ENCODE measurements at regions not wholly inside any gene's neighbourhood (a gene's known extent, or its start where the extent isn't known, plus 50 kb on each side); places are given as distances from the start of the nearest gene placed in this dataset.

DNA sequence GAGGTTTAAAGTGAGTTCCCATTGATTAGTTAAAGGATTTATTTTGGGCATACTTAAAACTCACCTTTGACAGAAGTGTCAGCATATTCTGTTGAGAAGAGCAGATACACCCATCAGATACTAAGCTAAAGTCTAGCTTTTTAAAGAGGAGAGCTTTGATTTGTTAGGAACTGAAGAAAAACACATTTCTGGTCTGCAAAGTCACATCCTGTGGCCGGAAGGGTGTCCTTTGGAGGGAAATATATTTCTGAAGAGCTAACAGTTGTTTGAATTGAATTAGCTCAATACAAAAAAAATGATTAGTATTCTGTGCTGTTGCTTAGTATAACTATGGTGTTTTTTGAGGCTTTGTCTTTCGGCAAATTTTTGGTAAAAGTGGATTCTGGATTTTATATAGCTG is 302.7 kb downstream of the RFPL4B start:
- no peak overlapping the region for H3K4me3 ChIP-seq (replicated peaks in 1 of 2; ENCODE audit: low read depth in 1 of 2, low read length in 2 of 2)
- H3K27me3 ChIP-seq (ENCODE audit: insufficient read depth, low read length), result no peaks in the 10 kb centered on the region
- no peak for ATAC-seq
- POLR2A ChIA-PET, result no interaction called here
- no peak overlapping the region for H3K27ac ChIP-seq (ENCODE audit: low read depth, low read length)
- H3K36me3 ChIP-seq (ENCODE audit: control insufficient read depth in 1 of 2, insufficient read depth in 2 of 2, low read length in 2 of 2), result no peaks in the 10 kb centered on the region
- no peak overlapping the region for H3K4me2 ChIP-seq (ENCODE audit: low read length)
- H3K79me2 ChIP-seq (ENCODE audit: insufficient read depth, low read length), result no peaks in the 10 kb centered on the region
- CTCF ChIA-PET, result no interaction called here
- intact Hi-C loops (cut with micrococcal nuclease), result no loop called here
- no TSS peak for BruUV-seq (replicated peaks)
- no peak overlapping the region for H2AFZ ChIP-seq (ENCODE audit: low read depth, low read length, poor library complexity, severe bottlenecking)
- RAD21 ChIA-PET (ENCODE audit: low non-redundant PET in 1 of 2, low total read pairs in 2 of 2, uncharacterized antibody in 2 of 2, unreplicated experiment in 2 of 2), result no interaction called here
- H3K9me3 ChIP-seq (ENCODE audit: control insufficient read depth in 1 of 2, insufficient read depth in 1 of 2, low read depth in 1 of 2, low read length in 2 of 2), result no peaks in the 10 kb centered on the region
- DNase-seq (ENCODE audit: low read depth, low spot score), result no peak
- TF ChIP-seq POLR2AphosphoS5 (IDR thresholded peaks at IDR 0.05; ENCODE audit: low read depth, low read length), result no peak
- TF ChIP-seq SIN3A (IDR thresholded peaks at IDR 0.05; ENCODE audit: low read depth), result no peak
- no peaks in the 10 kb centered on the region for H3K9me2 ChIP-seq (ENCODE audit: insufficient read depth)
- no peaks in the 10 kb centered on the region for H3K4me1 ChIP-seq (ENCODE audit: control insufficient read depth in 1 of 2, insufficient read depth in 2 of 2, low read length in 2 of 2)
- H4K20me1 ChIP-seq (ENCODE audit: insufficient read depth), result no peaks in the 10 kb centered on the region
- no peak overlapping the region for H3K9ac ChIP-seq (ENCODE audit: low read length)

DNA sequence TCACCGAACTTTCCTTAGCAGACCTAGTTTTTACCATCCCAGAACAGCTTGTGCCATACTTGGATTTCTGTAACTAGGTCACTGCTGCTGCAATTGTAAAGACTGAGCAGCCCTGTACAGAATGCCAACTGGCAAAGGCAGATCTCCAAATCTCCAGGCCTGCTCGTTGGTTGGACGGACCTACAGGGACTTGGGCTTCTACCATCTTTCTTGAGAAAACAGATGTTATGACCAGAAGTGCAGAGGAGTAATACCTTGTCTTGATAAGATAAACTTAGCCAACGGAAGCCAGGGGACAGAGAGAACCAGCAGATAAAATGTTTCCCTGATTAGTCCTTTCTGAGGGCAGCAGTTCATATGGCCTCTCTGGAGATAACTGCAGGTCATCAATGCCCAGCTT is 304.1 kb downstream of the RFPL4B start:
- Histone ChIP-seq H3K79me2 (ENCODE audit: insufficient read depth, low read length) (no peaks in the 10 kb centered on the region), H3K9me3 (ENCODE audit: control insufficient read depth in 1 of 2, insufficient read depth in 1 of 2, low read depth in 1 of 2, low read length in 2 of 2) (no peaks in the 10 kb centered on the region), H3K9me2 (ENCODE audit: insufficient read depth) (no peaks in the 10 kb centered on the region), H2AFZ (ENCODE audit: low read depth, low read length, poor library complexity, severe bottlenecking) (no peak overlapping the region), H4K20me1 (ENCODE audit: insufficient read depth) (no peaks in the 10 kb centered on the region), H3K27ac (ENCODE audit: low read depth, low read length) (no peak overlapping the region), H3K4me1 (ENCODE audit: control insufficient read depth in 1 of 2, insufficient read depth in 2 of 2, low read length in 2 of 2) (no peaks in the 10 kb centered on the region), H3K4me3 (replicated peaks in 1 of 2; ENCODE audit: low read depth in 1 of 2, low read length in 2 of 2) (no peak overlapping the region), H3K27me3 (ENCODE audit: insufficient read depth, low read length) (no peaks in the 10 kb centered on the region), H3K9ac (ENCODE audit: low read length) (no peak overlapping the region), H3K36me3 (ENCODE audit: control insufficient read depth in 1 of 2, insufficient read depth in 2 of 2, low read length in 2 of 2) (no peaks in the 10 kb centered on the region), H3K4me2 (ENCODE audit: low read length) (no peak overlapping the region)
- ChIA-PET CTCF (no interaction called here), POLR2A (no interaction called here), RAD21 (ENCODE audit: low non-redundant PET in 1 of 2, low total read pairs in 2 of 2, uncharacterized antibody in 2 of 2, unreplicated experiment in 2 of 2) (no interaction called here)
- intact Hi-C loops (cut with micrococcal nuclease), result no loop called here
- ATAC-seq, result no peak
- no peak for DNase-seq (ENCODE audit: low read depth, low spot score)
- no peak for TF ChIP-seq EZH2phosphoT487 (IDR thresholded peaks at IDR 0.05; ENCODE audit: borderline replicate concordance)
- TF ChIP-seq, protein P1, sequence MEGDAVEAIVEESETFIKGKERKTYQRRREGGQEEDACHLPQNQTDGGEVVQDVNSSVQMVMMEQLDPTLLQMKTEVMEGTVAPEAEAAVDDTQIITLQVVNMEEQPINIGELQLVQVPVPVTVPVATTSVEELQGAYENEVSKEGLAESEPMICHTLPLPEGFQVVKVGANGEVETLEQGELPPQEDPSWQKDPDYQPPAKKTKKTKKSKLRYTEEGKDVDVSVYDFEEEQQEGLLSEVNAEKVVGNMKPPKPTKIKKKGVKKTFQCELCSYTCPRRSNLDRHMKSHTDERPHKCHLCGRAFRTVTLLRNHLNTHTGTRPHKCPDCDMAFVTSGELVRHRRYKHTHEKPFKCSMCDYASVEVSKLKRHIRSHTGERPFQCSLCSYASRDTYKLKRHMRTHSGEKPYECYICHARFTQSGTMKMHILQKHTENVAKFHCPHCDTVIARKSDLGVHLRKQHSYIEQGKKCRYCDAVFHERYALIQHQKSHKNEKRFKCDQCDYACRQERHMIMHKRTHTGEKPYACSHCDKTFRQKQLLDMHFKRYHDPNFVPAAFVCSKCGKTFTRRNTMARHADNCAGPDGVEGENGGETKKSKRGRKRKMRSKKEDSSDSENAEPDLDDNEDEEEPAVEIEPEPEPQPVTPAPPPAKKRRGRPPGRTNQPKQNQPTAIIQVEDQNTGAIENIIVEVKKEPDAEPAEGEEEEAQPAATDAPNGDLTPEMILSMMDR (IDR thresholded peaks at IDR 0.05 in 2 of 3, conservative IDR thresholded peaks at IDR 0.05 in 1 of 3; ENCODE audit: borderline replicate concordance in 1 of 3, insufficient read depth in 1 of 3, low read depth in 2 of 3, low read length in 2 of 3), result no peak
- TF ChIP-seq POLR2AphosphoS5 (IDR thresholded peaks at IDR 0.05; ENCODE audit: low read depth, low read length), result no peak
- TF ChIP-seq SP1 (IDR thresholded peaks at IDR 0.05; ENCODE audit: low read depth), result no peak
- TF ChIP-seq, protein P2, sequence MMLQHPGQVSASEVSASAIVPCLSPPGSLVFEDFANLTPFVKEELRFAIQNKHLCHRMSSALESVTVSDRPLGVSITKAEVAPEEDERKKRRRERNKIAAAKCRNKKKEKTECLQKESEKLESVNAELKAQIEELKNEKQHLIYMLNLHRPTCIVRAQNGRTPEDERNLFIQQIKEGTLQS (IDR thresholded peaks at IDR 0.05), result no peak
- no peak for TF ChIP-seq EZH2 (IDR thresholded peaks at IDR 0.05)
- TF ChIP-seq CEBPB (IDR thresholded peaks at IDR 0.05; ENCODE audit: low read depth), result no peak
- TF ChIP-seq SIN3A (IDR thresholded peaks at IDR 0.05; ENCODE audit: low read depth), result no peak
- TF ChIP-seq ELF1 (IDR thresholded peaks at IDR 0.05; ENCODE audit: borderline replicate concordance, low read depth), result no peak
- no TSS peak for BruUV-seq (replicated peaks)
